GM23338 (cell line): ENCODE measurements at regions not wholly inside any gene's neighbourhood (a gene's known extent, or its start where the extent isn't known, plus 50 kb on each side); places are given as distances from the start of the nearest gene placed in this dataset.

ENCODE experiments used
- ATAC-seq: fragments of 200-7000 bp; cut with Tn5 transposase; 3 replicates; pipeline ENCODE4 v1.9.1; 2020
- DNase-seq: peaks from one replicate; pipeline ENCODE4 v3.0.0-alpha.2; 2015; ENCODE audit warnings: low spot score
- H2AFZ ChIP-seq: fragments of 200-600 bp; sonication (generic); 2 replicates; pipeline ENCODE4 v1.8.0; 2016; ENCODE audit warnings: antibody characterized with exemption, mild to moderate bottlenecking, moderate library complexity
- H3F3A ChIP-seq: fragments of 200-600 bp; sonication (generic); replicated peaks from 2 replicates; pipeline ENCODE4 v1.8.0; 2017; ENCODE audit warnings: antibody characterized with exemption, mixed run types, low read depth
- H3K27ac ChIP-seq: fragments of 200-600 bp; sonication (generic); 2 replicates; pipeline ENCODE4 v1.6.1; 2016; ENCODE audit warnings: low read depth
- H3K27me3 ChIP-seq: fragments of 200-600 bp; sonication (generic); 2 replicates; pipeline ENCODE4 v1.8.0; 2016; ENCODE audit warnings: mild to moderate bottlenecking, mixed run types, moderate library complexity; ENCODE audit not compliant: insufficient read depth
- H3K36me3 ChIP-seq: fragments of 200-600 bp; sonication (generic); 2 replicates; pipeline ENCODE4 v1.8.0; 2016; ENCODE audit warnings: mild to moderate bottlenecking; ENCODE audit not compliant: insufficient read depth
- H3K4me1 ChIP-seq: fragments of 200-600 bp; sonication (generic); 2 replicates; pipeline ENCODE4 v1.8.0; 2016; ENCODE audit warnings: mild to moderate bottlenecking, moderate library complexity; ENCODE audit not compliant: insufficient read depth
- H3K4me2 ChIP-seq: fragments of 200-600 bp; sonication (generic); 2 replicates; pipeline ENCODE4 v1.7.1; 2017; ENCODE audit warnings: mixed run types
- H3K4me3 ChIP-seq: fragments of 200-600 bp; sonication (generic); 2 replicates; pipeline ENCODE4 v1.6.1; 2016; ENCODE audit warnings: mixed run types
- H3K79me2 ChIP-seq: fragments of 200-600 bp; sonication (generic); replicated peaks from 2 replicates; pipeline ENCODE4 v1.8.0; 2017; ENCODE audit warnings: mild to moderate bottlenecking; ENCODE audit not compliant: insufficient read depth
- H3K9me2 ChIP-seq: fragments of 200-600 bp; sonication (generic); 2 replicates; pipeline ENCODE4 v1.8.0; 2017; ENCODE audit not compliant: insufficient read depth
- H4K20me1 ChIP-seq: fragments of 200-600 bp; sonication (generic); replicated peaks from 2 replicates; pipeline ENCODE4 v1.8.0; 2017; ENCODE audit warnings: mild to moderate bottlenecking; ENCODE audit not compliant: insufficient read depth
- H3K27ac Mint-ChIP-seq: 2 replicates; pipeline ENCODE4 v1.8.0; 2020; ENCODE audit warnings: inconsistent platforms, mild to moderate bottlenecking, moderate library complexity, mixed read lengths
- H3K27me3 Mint-ChIP-seq: 3 replicates; pipeline ENCODE4 v1.8.0; 2022; ENCODE audit warnings: low read depth, mild to moderate bottlenecking, moderate library complexity, mixed read lengths, inconsistent platforms; ENCODE audit not compliant: insufficient read depth, poor library complexity
- H3K36me3 Mint-ChIP-seq: 3 replicates; pipeline ENCODE4 v1.8.0; 2021; ENCODE audit warnings: low read depth, mild to moderate bottlenecking, inconsistent platforms, moderate library complexity, mixed read lengths
- H3K4me1 Mint-ChIP-seq: 3 replicates; pipeline ENCODE4 v1.8.0; 2020; ENCODE audit warnings: mild to moderate bottlenecking, inconsistent platforms, mixed read lengths
- H3K4me3 Mint-ChIP-seq: 3 replicates; pipeline ENCODE4 v1.8.0; 2021; ENCODE audit warnings: moderate library complexity, mild to moderate bottlenecking, inconsistent platforms, mixed read lengths
- H3K9me3 Mint-ChIP-seq: 3 replicates; pipeline ENCODE4 v1.8.0; 2020; ENCODE audit warnings: moderate library complexity, mild to moderate bottlenecking, inconsistent platforms, mixed read lengths
- CREB1 ChIP-seq: fragments of 250-450 bp; sonication (Bioruptor Pico); IDR thresholded peaks from 2 replicates; pipeline ENCODE4 v1.5.0; 2020; ENCODE audit warnings: low read depth, mild to moderate bottlenecking, moderate library complexity
- CTCF ChIP-seq, 2 experiments: fragments of 200-600 bp in 1 of 2; sonication (generic) in 1 of 2; conservative IDR thresholded peaks; 2 replicates each; pipeline versions ENCODE4 v1.5.1 to v1.6.1; 2016 to 2017; ENCODE audit warnings: antibody characterized with exemption in 2 of 2, low read depth in 2 of 2, mild to moderate bottlenecking in 2 of 2, moderate library complexity in 1 of 2
- EZH2 ChIP-seq: fragments of 200-600 bp; sonication (generic); IDR thresholded peaks from one replicate; pipeline ENCODE4 v1.8.0; 2017; ENCODE audit warnings: antibody characterized with exemption, mild to moderate bottlenecking, low read depth; ENCODE audit not compliant: unreplicated experiment
- EZH2phosphoT487 ChIP-seq: fragments of 200-600 bp; sonication (generic); IDR thresholded peaks from one replicate; pipeline ENCODE4 v1.8.1; 2018; ENCODE audit warnings: antibody characterized with exemption; ENCODE audit not compliant: unreplicated experiment
- JUNB ChIP-seq: IDR thresholded peaks from one replicate; pipeline ENCODE4 v1.6.1; 2016; ENCODE audit warnings: antibody characterized with exemption; ENCODE audit not compliant: unreplicated experiment
- NANOG ChIP-seq: IDR thresholded peaks from 2 replicates; pipeline ENCODE4 v1.6.1; 2016; ENCODE audit warnings: antibody characterized with exemption, borderline replicate concordance
- POLR2AphosphoS5 ChIP-seq: IDR thresholded peaks from 2 replicates; pipeline ENCODE4 v1.6.1; 2016; ENCODE audit warnings: antibody characterized with exemption, low read depth
- REST ChIP-seq: IDR thresholded peaks from one replicate; pipeline ENCODE4 v1.6.1; 2018; ENCODE audit warnings: antibody characterized with exemption; ENCODE audit not compliant: unreplicated experiment
- STAT1 ChIP-seq: IDR thresholded peaks from one replicate; pipeline ENCODE4 v1.6.1; 2016; ENCODE audit warnings: antibody characterized with exemption; ENCODE audit not compliant: unreplicated experiment
- ZNF114 ChIP-seq: fragments of 250-450 bp; sonication (Bioruptor Pico); IDR thresholded peaks from 2 replicates; pipeline ENCODE4 v1.5.0; 2020; ENCODE audit warnings: mild to moderate bottlenecking, moderate library complexity
- ZNF331 ChIP-seq: fragments of 250-450 bp; sonication (Bioruptor Pico); IDR thresholded peaks from 2 replicates; pipeline ENCODE4 v1.5.0; 2020; ENCODE audit warnings: low read depth, mild to moderate bottlenecking, moderate library complexity
- ZNF462 ChIP-seq: fragments of 250-450 bp; sonication (Bioruptor Pico); IDR thresholded peaks from 2 replicates; pipeline ENCODE4 v1.5.0; 2020; ENCODE audit warnings: mild to moderate bottlenecking, moderate library complexity

- no peak for TF ChIP-seq ZNF462 (CRISPR knock-in tag)
- TF ChIP-seq JUNB, result no peak
- TF ChIP-seq STAT1, result no peak
- no peak for TF ChIP-seq ZNF114
- TF ChIP-seq REST, result no peak
- no peak for TF ChIP-seq NANOG
- no peak for TF ChIP-seq POLR2AphosphoS5
These were observed 502.4 kb upstream of the ATP2B1 start (continued) for GRCh38 chr12:90211017-90211416.

- Mint-ChIP-seq H3K4me3 (no peak overlapping the region), H3K36me3 (peaks cover 24% of the 10 kb centered on the region; the same call in 2 of the 3 replicates), H3K4me1 (no peaks in the 10 kb centered on the region), H3K27me3 (peaks cover 2% of the 10 kb centered on the region), H3K9me3 (peaks cover 33% of the 10 kb centered on the region), H3K27ac (no peak overlapping the region)
- Histone ChIP-seq H3K36me3 (0 out of 2 replicates have a peak, but pooled peaks cover 2% of the 10 kb centered on the region), H3K4me1 (no peaks in the 10 kb centered on the region), H4K20me1 (no peaks in the 10 kb centered on the region), H3K9me2 (peaks cover 8% of the 10 kb centered on the region; the same call in 1 of the 2 replicates), H3K27me3 (no peaks in the 10 kb centered on the region), H2AFZ (no peak overlapping the region), H3K27ac (no peak overlapping the region), H3K4me3 (no peak overlapping the region), H3K4me2 (no peak overlapping the region), H3K79me2 (no peaks in the 10 kb centered on the region), H3F3A (no peaks in the 10 kb centered on the region)
- ATAC-seq (no peak), DNase-seq (no peak)
- no peak for TF ChIP-seq EZH2
- TF ChIP-seq POLR2AphosphoS5, result no peak
- TF ChIP-seq EZH2phosphoT487, result no peak
- no peak for TF ChIP-seq ZNF331
- TF ChIP-seq CTCF (conservative IDR thresholded peaks at IDR 0.05; ENCODE audit: low read depth in 2 of 2), result no peak
- no peak for TF ChIP-seq JUNB
- no peak for TF ChIP-seq CREB1 (CRISPR knock-in tag)
These were observed 500.4 kb upstream of the ATP2B1 start for GRCh38 chr12:90209029-90209428.
